Peyer's patch (tissue), 4 donors: ENCODE measurements at regions not wholly inside any gene's neighbourhood (a gene's known extent, or its start where the extent isn't known, plus 50 kb on each side); places are given as distances from the start of the nearest gene placed in this dataset.

Experiments used
- DNase-seq, 3 donors: peaks; one replicate each; pipeline ENCODE4 v3.0.0-alpha.2; 2017 to 2019
- H3K27ac ChIP-seq, 4 donors: fragments of 200-600 bp; sonication (generic); one replicate each; pipeline ENCODE4 v1.5.1; 2016 to 2019
- H3K27me3 ChIP-seq, 2 donors: fragments of 200-600 bp; sonication (generic); one replicate each; pipeline ENCODE4 v1.5.1; 2019
- H3K36me3 ChIP-seq, 3 donors: fragments of 200-600 bp; sonication (generic); one replicate each; pipeline ENCODE4 v1.5.1; 2016 to 2019
- H3K4me1 ChIP-seq, 4 donors: fragments of 200-600 bp; sonication (generic); one replicate each; pipeline ENCODE4 v1.5.1; 2016 to 2019
- H3K4me3 ChIP-seq, 4 donors: fragments of 200-600 bp; sonication (generic); 1 replicate in 3 of 4; 2 replicates in 1 of 4; pipeline ENCODE4 v1.5.1; 2016 to 2019; ENCODE audit warnings: mild to moderate bottlenecking in 1 of 4
- H3K9me3 ChIP-seq, 4 donors: fragments of 200-600 bp; sonication (generic); one replicate each; pipeline ENCODE4 v1.5.1; 2016 to 2019; ENCODE audit warnings: mild to moderate bottlenecking in 1 of 4
- POLR2A ChIP-seq, 2 donors: fragments of 450-650 bp; IDR thresholded peaks; one replicate each; pipeline ENCODE4 v1.5.1; 2017; ENCODE audit warnings: antibody characterized with exemption in 2 of 2, mild to moderate bottlenecking in 2 of 2, moderate library complexity in 2 of 2
- TF ChIP-seq, protein P1 (sequence below), 6 experiments: fragments of 450-650 bp in 4 of 6; fragments of 200-600 bp in 2 of 6; sonication (generic) in 1 of 6; IDR thresholded peaks; one replicate each; pipeline ENCODE4 v1.5.1; 2017 to 2019; ENCODE audit warnings: antibody characterized with exemption in 6 of 6, mild to moderate bottlenecking in 3 of 6, moderate library complexity in 1 of 6

DNA sequence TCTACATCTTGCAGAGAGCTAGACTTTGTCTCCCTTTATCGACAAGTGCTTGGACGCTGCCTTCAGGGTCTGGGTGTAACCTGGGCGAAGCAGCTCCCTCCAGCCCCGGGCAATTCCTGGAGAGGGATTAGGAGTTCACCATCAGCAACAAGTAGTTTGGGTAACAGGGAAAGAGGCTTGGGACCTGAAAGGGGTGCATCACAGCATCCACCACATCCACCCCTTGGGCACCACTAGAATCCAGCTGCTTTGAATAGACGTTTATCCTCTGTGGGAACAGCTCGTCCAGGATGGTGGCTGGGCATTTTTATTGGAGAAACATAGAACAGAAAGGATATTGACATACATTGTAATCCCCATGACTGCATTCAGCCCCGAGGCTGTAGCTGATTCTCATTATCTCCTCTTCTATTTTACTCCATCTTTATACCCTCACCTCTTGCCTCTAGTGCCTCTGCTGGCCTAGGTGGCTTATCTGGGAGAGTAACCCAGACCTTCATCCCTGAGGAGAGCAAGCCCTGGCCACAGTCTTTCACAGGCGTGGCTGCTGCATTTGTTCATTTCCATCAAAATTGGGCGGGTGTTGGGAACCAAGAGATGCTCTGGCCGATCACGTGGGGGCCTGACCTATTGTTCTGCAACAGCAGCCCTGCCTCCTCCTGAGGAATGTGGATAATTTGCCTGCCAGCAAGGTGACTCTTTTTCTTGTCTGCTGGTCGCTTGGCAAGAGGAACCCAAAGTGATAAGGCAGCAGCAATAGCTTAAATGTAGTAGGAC is 109.2 kb upstream of the RALGAPA2 start:
- Histone ChIP-seq H3K27ac (no peak overlapping the region), H3K4me3 (no peak overlapping the region)
- TF ChIP-seq, protein P1, sequence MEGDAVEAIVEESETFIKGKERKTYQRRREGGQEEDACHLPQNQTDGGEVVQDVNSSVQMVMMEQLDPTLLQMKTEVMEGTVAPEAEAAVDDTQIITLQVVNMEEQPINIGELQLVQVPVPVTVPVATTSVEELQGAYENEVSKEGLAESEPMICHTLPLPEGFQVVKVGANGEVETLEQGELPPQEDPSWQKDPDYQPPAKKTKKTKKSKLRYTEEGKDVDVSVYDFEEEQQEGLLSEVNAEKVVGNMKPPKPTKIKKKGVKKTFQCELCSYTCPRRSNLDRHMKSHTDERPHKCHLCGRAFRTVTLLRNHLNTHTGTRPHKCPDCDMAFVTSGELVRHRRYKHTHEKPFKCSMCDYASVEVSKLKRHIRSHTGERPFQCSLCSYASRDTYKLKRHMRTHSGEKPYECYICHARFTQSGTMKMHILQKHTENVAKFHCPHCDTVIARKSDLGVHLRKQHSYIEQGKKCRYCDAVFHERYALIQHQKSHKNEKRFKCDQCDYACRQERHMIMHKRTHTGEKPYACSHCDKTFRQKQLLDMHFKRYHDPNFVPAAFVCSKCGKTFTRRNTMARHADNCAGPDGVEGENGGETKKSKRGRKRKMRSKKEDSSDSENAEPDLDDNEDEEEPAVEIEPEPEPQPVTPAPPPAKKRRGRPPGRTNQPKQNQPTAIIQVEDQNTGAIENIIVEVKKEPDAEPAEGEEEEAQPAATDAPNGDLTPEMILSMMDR (IDR thresholded peaks at IDR 0.05) = no peak
- TF ChIP-seq POLR2A (IDR thresholded peaks at IDR 0.05) = no peak

DNA sequence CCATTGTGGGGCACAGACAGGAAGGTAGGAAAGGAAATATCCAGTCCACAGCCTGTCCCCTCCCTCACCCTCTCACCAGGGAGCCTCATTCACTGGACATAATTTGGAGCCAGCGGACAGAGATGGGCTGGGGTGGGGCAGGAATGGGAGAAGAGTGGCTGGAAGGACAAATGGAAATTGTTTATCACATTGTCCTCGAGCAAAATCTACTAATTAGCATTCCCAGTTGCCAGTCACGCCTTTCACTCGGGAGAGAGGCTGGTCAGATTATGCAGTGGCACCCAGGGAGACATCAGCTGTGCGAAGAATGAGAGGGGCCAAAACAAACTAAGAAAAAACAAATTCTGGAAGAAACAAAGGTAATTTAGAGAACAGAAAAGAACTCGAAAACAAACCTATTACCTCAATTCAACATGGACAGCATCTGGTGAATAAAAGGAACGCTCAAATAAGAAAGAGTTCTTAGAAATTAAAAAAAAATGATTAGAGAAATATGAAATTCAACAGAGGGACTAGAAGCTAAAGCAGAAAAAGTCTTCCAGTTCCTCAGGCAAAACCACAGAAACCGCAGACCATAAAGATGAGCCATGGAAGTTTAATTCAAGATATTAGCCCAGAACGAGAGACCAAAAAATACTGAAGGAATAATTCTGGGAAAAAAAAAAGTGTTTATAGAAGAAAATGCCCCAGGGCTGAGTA is 108.5 kb upstream of the RALGAPA2 start:
- Histone ChIP-seq H3K36me3 (no peaks in the 10 kb centered on the region), H3K4me1 (peaks cover 0 to 4% (median 0%) of the 10 kb centered on the region in 4 donors), H3K4me3 (no peak overlapping the region), H3K9me3 (no peaks in the 10 kb centered on the region), H3K27ac (no peak overlapping the region), H3K27me3 (no peaks in the 10 kb centered on the region)
- no peak for TF ChIP-seq POLR2A (IDR thresholded peaks at IDR 0.05)
- no peak for DNase-seq

More for the DNA sequence above, 109.2 kb upstream of the RALGAPA2 start:
- DNase-seq = no peak
- peaks cover 0 to under 1% of the 10 kb centered on the region in 2 donors for H3K27me3 ChIP-seq
- H3K9me3 ChIP-seq = no peaks in the 10 kb centered on the region
- no peaks in the 10 kb centered on the region for H3K36me3 ChIP-seq
- peaks cover 0 to 4% (median 0%) of the 10 kb centered on the region in 4 donors for H3K4me1 ChIP-seq

DNA sequence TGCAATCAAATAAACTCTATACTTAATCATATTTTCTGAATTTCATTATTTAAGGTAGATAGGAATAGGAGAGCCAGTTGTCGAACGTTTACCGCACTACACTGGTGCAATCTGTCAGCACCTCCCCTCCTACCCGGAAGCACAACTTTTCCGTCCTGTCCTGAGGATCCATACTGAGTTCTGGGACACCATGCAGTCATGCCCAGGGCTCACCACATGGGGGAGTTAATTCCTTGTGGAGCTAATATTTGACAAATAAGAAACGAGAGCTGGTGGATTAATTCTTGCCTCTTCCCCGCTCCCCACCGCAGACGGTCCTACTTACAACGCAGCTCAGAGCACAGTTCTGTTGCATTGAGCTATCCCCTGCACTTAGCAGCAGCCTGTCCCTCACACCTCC is 107.7 kb upstream of the RALGAPA2 start:
- TF ChIP-seq POLR2A (IDR thresholded peaks at IDR 0.05) = no peak
- TF ChIP-seq, protein P1 (IDR thresholded peaks at IDR 0.05) = peak in 2 of 6 experiments; percentile 14 to 23
- H3K9me3 ChIP-seq = no peaks in the 10 kb centered on the region
- H3K27me3 ChIP-seq = no peaks in the 10 kb centered on the region
- H3K4me1 ChIP-seq = peaks cover 0 to 4% (median 0%) of the 10 kb centered on the region in 4 donors
- H3K4me3 ChIP-seq = no peak overlapping the region
- no peaks in the 10 kb centered on the region for H3K36me3 ChIP-seq
- no peak overlapping the region for H3K27ac ChIP-seq
- no peak for DNase-seq

DNA sequence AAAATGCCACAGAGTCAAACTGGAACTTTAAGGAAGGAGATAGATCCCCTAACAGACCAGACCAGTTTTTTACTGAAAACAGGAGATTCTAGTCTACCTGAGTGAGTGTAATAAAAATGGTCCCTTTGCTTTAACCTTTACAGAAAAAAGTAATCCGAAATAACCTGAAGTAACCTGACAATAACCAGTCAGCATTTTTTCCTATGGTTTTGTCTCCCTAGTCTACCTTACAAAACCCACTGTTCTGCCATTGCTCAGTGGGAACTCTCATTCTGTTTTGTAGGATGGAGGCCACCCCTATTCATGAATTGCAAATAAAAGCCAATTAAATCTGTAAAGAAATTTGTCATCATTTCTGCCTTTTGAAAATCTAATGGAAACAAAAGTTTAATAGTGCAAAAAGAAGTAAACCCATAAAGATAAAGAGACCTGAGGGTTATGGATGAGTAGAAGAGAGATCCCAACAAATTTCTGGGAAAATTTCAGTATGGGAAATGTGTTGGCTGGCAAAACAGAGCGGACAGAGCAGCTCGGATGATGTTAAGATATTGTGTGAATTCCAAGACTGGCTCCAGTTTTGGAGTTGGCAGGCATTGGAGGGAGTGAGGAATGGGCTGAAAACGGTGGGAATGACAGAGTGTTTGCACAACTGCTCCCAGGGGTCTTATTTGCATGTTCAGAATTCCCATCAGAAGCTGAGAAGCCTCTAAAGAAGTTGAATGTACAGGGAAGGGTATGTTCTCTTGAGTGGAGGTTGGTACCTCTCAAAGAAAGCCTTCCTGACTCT is 104.7 kb upstream of the RALGAPA2 start:
- no peak for DNase-seq
- no peaks in the 10 kb centered on the region for H3K36me3 ChIP-seq
- H3K4me1 ChIP-seq = no peaks in the 10 kb centered on the region
- H3K27me3 ChIP-seq = no peaks in the 10 kb centered on the region
- H3K9me3 ChIP-seq = no peaks in the 10 kb centered on the region
- H3K27ac ChIP-seq = no peak overlapping the region
- TF ChIP-seq, protein P1 (IDR thresholded peaks at IDR 0.05) = no peak
- no peak for TF ChIP-seq POLR2A (IDR thresholded peaks at IDR 0.05)
- no peak overlapping the region for H3K4me3 ChIP-seq

DNA sequence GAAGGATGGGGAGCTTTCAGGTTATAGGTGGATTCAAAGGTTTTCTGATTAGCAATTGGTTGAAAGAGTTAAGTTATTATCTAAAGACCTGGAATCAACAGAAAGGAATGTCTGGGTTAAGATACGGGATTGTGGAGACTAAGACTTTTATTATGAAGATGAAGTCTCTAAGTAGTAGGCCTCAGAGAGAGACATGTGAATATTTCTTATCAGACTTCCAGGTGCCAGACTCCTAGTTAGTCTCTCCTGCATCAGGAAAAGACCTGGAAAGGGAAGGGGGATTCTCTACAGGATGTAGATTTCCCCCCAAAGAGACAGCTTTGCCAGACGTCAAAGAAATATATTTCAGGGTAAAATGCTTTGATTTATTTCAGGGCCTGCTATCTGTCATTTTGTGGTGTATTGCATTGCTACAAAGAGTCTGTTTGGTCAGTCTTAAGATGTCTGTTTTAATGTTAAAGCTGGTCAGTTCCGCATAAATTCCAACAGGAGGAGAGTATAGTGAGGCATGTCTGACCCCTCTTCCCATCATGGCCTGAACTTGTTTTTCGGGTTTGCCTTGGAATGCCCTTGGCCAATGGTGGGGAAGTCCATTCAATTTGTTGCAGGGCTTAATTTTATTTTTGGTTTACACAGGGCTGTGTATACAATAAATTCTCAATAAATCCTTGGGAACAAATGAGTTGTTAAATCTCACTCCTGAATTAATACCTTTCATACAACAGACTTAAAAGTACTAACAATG is 103.4 kb upstream of the RALGAPA2 start:
- DNase-seq = no peak
- Histone ChIP-seq H3K9me3 (no peaks in the 10 kb centered on the region), H3K4me1 (no peaks in the 10 kb centered on the region), H3K27ac (no peak overlapping the region), H3K4me3 (no peak overlapping the region), H3K27me3 (no peaks in the 10 kb centered on the region), H3K36me3 (no peaks in the 10 kb centered on the region)
- no peak for TF ChIP-seq POLR2A (IDR thresholded peaks at IDR 0.05)
- TF ChIP-seq, protein P1 (IDR thresholded peaks at IDR 0.05) = no peak
